SU-DHL-6 (cell line): ENCODE measurements at regions not wholly inside any gene's neighbourhood (a gene's known extent, or its start where the extent isn't known, plus 50 kb on each side); places are given as distances from the start of the nearest gene placed in this dataset.

Source experiments
- H2AFZ ChIP-seq: fragments of 200-600 bp; sonication (generic); 2 replicates; pipeline ENCODE4 v1.6.1; 2014; ENCODE audit warnings: low read depth, mild to moderate bottlenecking, moderate library complexity, mixed read lengths, antibody characterized with exemption, low read length; ENCODE audit not compliant: severe bottlenecking
- H3F3A ChIP-seq: fragments of 200-600 bp; shearing (Covaris generic); 2 replicates; pipeline ENCODE4 v1.6.0; 2016; ENCODE audit warnings: antibody characterized with exemption, mild to moderate bottlenecking; ENCODE audit not compliant: insufficient read depth
- H3K27ac ChIP-seq: fragments of 200-600 bp; sonication (generic); 2 replicates; pipeline ENCODE4 v1.5.1; 2016; ENCODE audit warnings: low read depth, mild to moderate bottlenecking, low read length, moderate library complexity, mixed read lengths
- H3K27me3 ChIP-seq: fragments of 200-600 bp; sonication (generic), shearing (Covaris generic); 2 replicates; pipeline ENCODE4 v1.6.0; 2014; ENCODE audit warnings: mild to moderate bottlenecking, low read length
- H3K36me3 ChIP-seq: fragments of 200-600 bp; sonication (generic); 2 replicates; pipeline ENCODE4 v1.6.1; 2014; ENCODE audit warnings: mild to moderate bottlenecking, low read length, mixed read lengths
- H3K4me2 ChIP-seq: fragments of 300-600, 200-600 bp; shearing (Covaris generic), sonication (generic); 2 replicates; pipeline ENCODE4 v1.6.0; 2014; ENCODE audit warnings: low read length, low read depth, mild to moderate bottlenecking; ENCODE audit not compliant: poor library complexity, severe bottlenecking
- H3K4me3 ChIP-seq: fragments of 200-600 bp; sonication (generic); 2 replicates; pipeline ENCODE4 v1.5.1; 2014; ENCODE audit warnings: antibody characterized with exemption, low read length, mild to moderate bottlenecking, mixed read lengths; ENCODE audit not compliant: insufficient read depth, poor library complexity, severe bottlenecking
- H3K79me2 ChIP-seq: fragments of 200-600 bp; sonication (generic); 2 replicates; pipeline ENCODE4 v1.6.1; 2014; ENCODE audit warnings: mild to moderate bottlenecking, low read length, moderate library complexity; ENCODE audit not compliant: insufficient read depth
- H3K9ac ChIP-seq: fragments of 200-600 bp; sonication (generic); 2 replicates; pipeline ENCODE4 v1.7.0; 2014; ENCODE audit warnings: mild to moderate bottlenecking, low read length
- H3K9me2 ChIP-seq: fragments of 200-600 bp; sonication (generic); replicated peaks from 2 replicates; pipeline ENCODE4 v1.6.1; 2014; ENCODE audit warnings: low read length; ENCODE audit not compliant: insufficient read depth
- H3K9me3 ChIP-seq: fragments of 200-600 bp; sonication (generic); 2 replicates; pipeline ENCODE4 v1.6.1; 2014; ENCODE audit warnings: low read length, mixed read lengths; ENCODE audit not compliant: insufficient read depth
- H4K20me1 ChIP-seq: fragments of 200-600 bp; sonication (generic); 2 replicates; pipeline ENCODE4 v1.6.1; 2014; ENCODE audit warnings: low read depth, mild to moderate bottlenecking, antibody characterized with exemption, low read length, moderate library complexity, mixed read lengths
- CTCF ChIP-seq: fragments of 200-600 bp; sonication (generic); IDR thresholded peaks from one replicate; pipeline ENCODE4 v1.5.1; 2017; ENCODE audit warnings: antibody characterized with exemption, mild to moderate bottlenecking, low read length, moderate library complexity; ENCODE audit not compliant: insufficient read depth, poor library complexity, severe bottlenecking
- EZH2phosphoT487 ChIP-seq: fragments of 200-600 bp; sonication (generic), shearing (Covaris generic); conservative IDR thresholded peaks from 2 replicates; pipeline ENCODE4 v1.6.1; 2018; ENCODE audit warnings: mild to moderate bottlenecking, antibody characterized with exemption, low read length, moderate library complexity, mixed read lengths

GRCh38 chr3:84039099-84039498 lies 919.7 kb upstream of the CADM2 start:
- Histone ChIP-seq H3K4me2 (no peak overlapping the region), H3K4me3 (no peak overlapping the region), H3K9me3 (0 out of 2 replicates have a peak, but pooled peaks cover 5% of the 10 kb centered on the region), H3K27me3 (no peaks in the 10 kb centered on the region), H3K9ac (no peak overlapping the region), H3K9me2 (no peaks in the 10 kb centered on the region), H3F3A (no peaks in the 10 kb centered on the region), H2AFZ (peak overlapping the region; percentile 84), H3K27ac (no peak overlapping the region), H3K79me2 (no peaks in the 10 kb centered on the region), H3K36me3 (no peaks in the 10 kb centered on the region), H4K20me1 (no peaks in the 10 kb centered on the region)
- TF ChIP-seq EZH2phosphoT487 (no peak), CTCF (no peak)

GRCh38 chr3:84042399-84043106 lies 916.2 kb upstream of the CADM2 start:
- no peaks in the 10 kb centered on the region for H3K27me3 ChIP-seq
- H4K20me1 ChIP-seq = no peaks in the 10 kb centered on the region
- no peaks in the 10 kb centered on the region for H3K36me3 ChIP-seq
- H3K4me2 ChIP-seq = no peak overlapping the region
- TF ChIP-seq CTCF = no peak
- TF ChIP-seq EZH2phosphoT487 = no peak
- no peak overlapping the region for H3K27ac ChIP-seq
- no peaks in the 10 kb centered on the region for H3K9me3 ChIP-seq
- peak overlapping the region; percentile 14 for H2AFZ ChIP-seq
- no peak overlapping the region for H3K4me3 ChIP-seq
- H3K79me2 ChIP-seq = no peaks in the 10 kb centered on the region
- no peaks in the 10 kb centered on the region for H3K9me2 ChIP-seq
- H3F3A ChIP-seq = no peaks in the 10 kb centered on the region
- no peak overlapping the region for H3K9ac ChIP-seq

- Histone ChIP-seq H3K9me2 (no peaks in the 10 kb centered on the region), H3F3A (no peaks in the 10 kb centered on the region), H3K4me3 (no peak overlapping the region), H3K9ac (no peak overlapping the region), H3K79me2 (no peaks in the 10 kb centered on the region), H3K4me2 (no peak overlapping the region), H4K20me1 (no peaks in the 10 kb centered on the region), H3K27me3 (no peaks in the 10 kb centered on the region), H3K36me3 (no peaks in the 10 kb centered on the region), H2AFZ (no peak overlapping the region), H3K27ac (no peak overlapping the region), H3K9me3 (no peaks in the 10 kb centered on the region; the same call in 1 of the 2 replicates)
- TF ChIP-seq CTCF (no peak), EZH2phosphoT487 (no peak)
Measured at GRCh38 chr3:84066915-84067314, 891.9 kb upstream of the CADM2 start.
